ENCODE measurements at regions not wholly inside any gene's neighbourhood (a gene's known extent, or its start where the extent isn't known, plus 50 kb on each side); places are given as distances from the start of the nearest gene placed in this dataset.

GRCh38 chr20:52402514-52402913 is 210.9 kb upstream of the ZFP64 start:
- Histone ChIP-seq H3K27ac (no peak overlapping the region), H3K9me3 (no peaks in the 10 kb centered on the region), H3K4me1 (no peaks in the 10 kb centered on the region), H3K27me3 (no peaks in the 10 kb centered on the region), H3K4me3 (no peak overlapping the region), H3K36me3 (no peaks in the 10 kb centered on the region)
- no peak for DNase-seq (ENCODE audit: low spot score)
- no peak for TF ChIP-seq CTCF (IDR thresholded peaks at IDR 0.05)

GRCh38 chr20:52401431-52401830 is 209.9 kb upstream of the ZFP64 start:
- Histone ChIP-seq H3K4me1 (no peaks in the 10 kb centered on the region), H3K9me3 (no peaks in the 10 kb centered on the region), H3K27me3 (no peaks in the 10 kb centered on the region), H3K27ac (no peak overlapping the region), H3K4me3 (no peak overlapping the region), H3K36me3 (no peaks in the 10 kb centered on the region)
- DNase-seq (ENCODE audit: low spot score): no peak
- no peak for TF ChIP-seq CTCF (IDR thresholded peaks at IDR 0.05)

- DNase-seq (ENCODE audit: low spot score): no peak
These were observed 207.8 kb upstream of the ZFP64 start for GRCh38 chr20:52399352-52399751.

GRCh38 chr20:52389606-52390005 is 198.0 kb upstream of the ZFP64 start:
- Histone ChIP-seq H3K27ac (no peak overlapping the region), H3K9me3 (no peaks in the 10 kb centered on the region), H3K4me1 (no peaks in the 10 kb centered on the region), H3K4me3 (no peak overlapping the region), H3K36me3 (no peaks in the 10 kb centered on the region), H3K27me3 (no peaks in the 10 kb centered on the region)
- no peak for TF ChIP-seq CTCF (IDR thresholded peaks at IDR 0.05)
- no peak for DNase-seq (ENCODE audit: low spot score)

More at GRCh38 chr20:52399352-52399751, 207.8 kb upstream of the ZFP64 start:
- H3K27ac ChIP-seq: no peak overlapping the region
- no peaks in the 10 kb centered on the region for H3K36me3 ChIP-seq
- H3K27me3 ChIP-seq: no peaks in the 10 kb centered on the region
- H3K4me3 ChIP-seq: no peak overlapping the region
- no peak for TF ChIP-seq CTCF (IDR thresholded peaks at IDR 0.05)
- no peaks in the 10 kb centered on the region for H3K4me1 ChIP-seq
- H3K9me3 ChIP-seq: no peaks in the 10 kb centered on the region

- Histone ChIP-seq H3K4me3 (no peak overlapping the region), H3K9me3 (peaks cover 0 to 6% of the 10 kb centered on the region in 2 donors), H3K27me3 (no peaks in the 10 kb centered on the region), H3K36me3 (no peaks in the 10 kb centered on the region), H3K4me1 (no peaks in the 10 kb centered on the region), H3K27ac (no peak overlapping the region)
- TF ChIP-seq CTCF (IDR thresholded peaks at IDR 0.05): no peak
- DNase-seq (ENCODE audit: low spot score): no peak
These were observed 192.5 kb upstream of the ZFP64 start for GRCh38 chr20:52383995-52384621.

- Histone ChIP-seq H3K36me3 (no peaks in the 10 kb centered on the region), H3K27ac (no peak overlapping the region), H3K9me3 (peaks cover 0 to 6% of the 10 kb centered on the region in 2 donors), H3K27me3 (no peaks in the 10 kb centered on the region), H3K4me3 (no peak overlapping the region), H3K4me1 (no peaks in the 10 kb centered on the region)
- no peak for TF ChIP-seq CTCF (IDR thresholded peaks at IDR 0.05)
- DNase-seq (ENCODE audit: low spot score): no peak
These were observed 191.4 kb upstream of the ZFP64 start for GRCh38 chr20:52382933-52383332.
